PC-9 (cell line): ENCODE measurements at regions not wholly inside any gene's neighbourhood (a gene's known extent, or its start where the extent isn't known, plus 50 kb on each side); places are given as distances from the start of the nearest gene placed in this dataset.
"Not testable (repeated sequence)": the region's sequence is repeated elsewhere in the genome, so short reads cannot be mapped to it uniquely, and the experiment has no call there.

Source experiments
- BruUV-seq: library from RNA; stranded (reverse); fragments of 400-500 nt; replicated peaks from 2 replicates; lab custom pipeline; 2021; lab: Mats Ljungman, UMichigan
- CTCF ChIA-PET: fragments of 300-600 bp; sonication (Branson Sonifier 250); formaldehyde crosslinking; loops from one replicate; lab custom pipeline; 2022; ENCODE audit warnings: antibody characterized with exemption; lab: Charles Lee
- POLR2A ChIA-PET: fragments of 300-600 bp; sonication (Branson Sonifier 250); formaldehyde crosslinking; loops from one replicate; lab custom pipeline; 2022; ENCODE audit warnings: antibody characterized with exemption; ENCODE audit not compliant: unreplicated experiment; lab: Charles Lee
- DNase-seq, 2 experiments: peaks; one replicate each; pipeline versions ENCODE4 v3.0.0 to v3.0.0-alpha.2; 2015 to 2022; ENCODE audit warnings: mixed read lengths in 1 of 2
- H2AFZ ChIP-seq: fragments of 200-600 bp; sonication (generic); 2 replicates; pipeline ENCODE4 v1.8.1; 2017; ENCODE audit warnings: antibody characterized with exemption
- H3F3A ChIP-seq: fragments of 200-600 bp; sonication (generic); 2 replicates; pipeline ENCODE4 v1.8.1; 2017; ENCODE audit warnings: antibody characterized with exemption, mild to moderate bottlenecking, low read depth; ENCODE audit not compliant: insufficient read depth
- H3K27ac ChIP-seq: fragments of 200-600 bp; sonication (generic); 2 replicates; pipeline ENCODE4 v1.6.1; 2016; ENCODE audit warnings: mixed run types
- H3K27me3 ChIP-seq: fragments of 200-600 bp; sonication (generic); 2 replicates; pipeline ENCODE4 v1.6.1; 2016; ENCODE audit warnings: low read depth, mixed run types; ENCODE audit not compliant: insufficient read depth
- H3K36me3 ChIP-seq: fragments of 200-600 bp; sonication (generic); 2 replicates; pipeline ENCODE4 v1.6.1; 2016; ENCODE audit warnings: low read depth, mixed run types
- H3K4me1 ChIP-seq: fragments of 200-600 bp; sonication (generic); replicated peaks from 2 replicates; pipeline ENCODE4 v1.6.1; 2016; ENCODE audit warnings: mixed run types; ENCODE audit not compliant: insufficient read depth
- H3K4me2 ChIP-seq: fragments of 200-600 bp; sonication (generic); 2 replicates; pipeline ENCODE4 v1.6.1; 2017; ENCODE audit warnings: mixed run types
- H3K4me3 ChIP-seq: fragments of 200-600 bp; sonication (generic); 2 replicates; pipeline ENCODE4 v1.6.1; 2016; ENCODE audit warnings: mixed run types
- H3K79me2 ChIP-seq: fragments of 200-600 bp; sonication (generic); 2 replicates; pipeline ENCODE4 v1.6.1; 2017; ENCODE audit warnings: low read depth, mixed run types
- H3K9me2 ChIP-seq: fragments of 200-600 bp; sonication (generic); 2 replicates; pipeline ENCODE4 v1.8.1; 2017; ENCODE audit warnings: mild to moderate bottlenecking; ENCODE audit not compliant: insufficient read depth
- H3K9me3 ChIP-seq: fragments of 200-600 bp; sonication (generic); 2 replicates; pipeline ENCODE4 v1.8.1; 2016; ENCODE audit warnings: low read depth; ENCODE audit not compliant: insufficient read depth
- H4K20me1 ChIP-seq: fragments of 200-600 bp; sonication (generic); 2 replicates; pipeline ENCODE4 v1.8.1; 2017; ENCODE audit not compliant: insufficient read depth
- CTCF ChIP-seq: fragments of 200-600 bp; sonication (generic); conservative IDR thresholded peaks from 2 replicates; pipeline ENCODE4 v1.6.1; 2017; ENCODE audit warnings: mixed run types, antibody characterized with exemption, mild to moderate bottlenecking, moderate library complexity
- EZH2 ChIP-seq: fragments of 200-600 bp; sonication (generic); IDR thresholded peaks from 2 replicates; pipeline ENCODE4 v1.8.0; 2017; ENCODE audit warnings: antibody characterized with exemption, low read depth
- intact Hi-C: fragments of 100-400 bp; cut with micrococcal nuclease; formaldehyde crosslinking; loops from one replicate; pipeline ENCODE4 v1.10.0; 2022; ENCODE audit not compliant: unreplicated experiment

- Histone ChIP-seq H3K9me3 (no peaks in the 10 kb centered on the region), H3K4me2 (no peak overlapping the region), H3K27ac (no peak overlapping the region), H3K4me3 (no peak overlapping the region), H3F3A (peaks cover 5% of the 10 kb centered on the region; the same call in 1 of the 2 replicates), H3K36me3 (no peaks in the 10 kb centered on the region), H3K27me3 (no peaks in the 10 kb centered on the region), H3K4me1 (peaks cover 14% of the 10 kb centered on the region), H3K79me2 (no peaks in the 10 kb centered on the region), H4K20me1 (no peaks in the 10 kb centered on the region), H3K9me2 (no peaks in the 10 kb centered on the region), H2AFZ (no peak overlapping the region)
- CTCF ChIA-PET, result no interaction called here
- POLR2A ChIA-PET, result no interaction called here
- no peak for DNase-seq
- TF ChIP-seq EZH2, result no peak
- TF ChIP-seq CTCF, result no peak
- no TSS peak for BruUV-seq
- intact Hi-C loops, result no loop called here
Observed at GRCh38 chr1:30000266-30000665, 723.1 kb downstream of the MATN1 start.

GRCh38 chr1:29999595-29999994 is 723.8 kb downstream of the MATN1 start:
- Histone ChIP-seq H3K27ac (no peak overlapping the region), H3K4me2 (no peak overlapping the region)
- CTCF ChIA-PET, result no interaction called here

GRCh38 chr1:29998686-29999085 is 724.7 kb downstream of the MATN1 start:
- H3K79me2 ChIP-seq, result no peaks in the 10 kb centered on the region
- H3K27me3 ChIP-seq, result no peaks in the 10 kb centered on the region
- intact Hi-C loops, result no loop called here
- no peaks in the 10 kb centered on the region for H3K36me3 ChIP-seq
- CTCF ChIA-PET, result no interaction called here
- DNase-seq, result peak in 1 of 2 experiments; percentile 78
- peak overlapping the region; percentile 40; the same call in 1 of the 2 replicates for H3K4me2 ChIP-seq
- H3K27ac ChIP-seq, result no peak overlapping the region
- H4K20me1 ChIP-seq, result no peaks in the 10 kb centered on the region
- no peaks in the 10 kb centered on the region for H3F3A ChIP-seq
- no peaks in the 10 kb centered on the region for H3K9me2 ChIP-seq
- H3K4me3 ChIP-seq, result no peak overlapping the region
- no peak overlapping the region for H2AFZ ChIP-seq
- H3K9me3 ChIP-seq, result no peaks in the 10 kb centered on the region
- TF ChIP-seq EZH2 (no peak), CTCF (no peak)
- H3K4me1 ChIP-seq, result peaks cover 8% of the 10 kb centered on the region; the same call in 1 of the 2 replicates
- BruUV-seq, result no TSS peak
- POLR2A ChIA-PET, result no interaction called here

More at GRCh38 chr1:29999595-29999994, 723.8 kb downstream of the MATN1 start:
- no peaks in the 10 kb centered on the region for H3K27me3 ChIP-seq
- no peaks in the 10 kb centered on the region for H3K9me3 ChIP-seq
- no peak for DNase-seq
- H2AFZ ChIP-seq, result no peak overlapping the region
- H3K79me2 ChIP-seq, result no peaks in the 10 kb centered on the region
- H3F3A ChIP-seq, result no peaks in the 10 kb centered on the region
- peaks cover 8% of the 10 kb centered on the region; the same call in 1 of the 2 replicates for H3K4me1 ChIP-seq
- TF ChIP-seq CTCF (no peak), EZH2 (no peak)
- no peaks in the 10 kb centered on the region for H3K9me2 ChIP-seq
- intact Hi-C loops, result no loop called here
- H4K20me1 ChIP-seq, result no peaks in the 10 kb centered on the region
- H3K4me3 ChIP-seq, result no peak overlapping the region
- BruUV-seq, result no TSS peak
- POLR2A ChIA-PET, result no interaction called here
- no peaks in the 10 kb centered on the region for H3K36me3 ChIP-seq

GRCh38 chr1:29997818-29998217 is 725.6 kb downstream of the MATN1 start:
- DNase-seq, intact Hi-C loops, CTCF ChIA-PET: not testable (repeated sequence)

More at GRCh38 chr1:29997818-29998217, 725.6 kb downstream of the MATN1 start:
- H3F3A ChIP-seq, H3K27ac ChIP-seq, H3K4me3 ChIP-seq, H3K9me3 ChIP-seq, H3K27me3 ChIP-seq, H2AFZ ChIP-seq, POLR2A ChIA-PET, H3K36me3 ChIP-seq, BruUV-seq, H4K20me1 ChIP-seq, H3K4me1 ChIP-seq, H3K4me2 ChIP-seq, H3K79me2 ChIP-seq, H3K9me2 ChIP-seq: not testable (repeated sequence)
